ENCODE measurements at regions not wholly inside any gene's neighbourhood (a gene's known extent, or its start where the extent isn't known, plus 50 kb on each side); places are given as distances from the start of the nearest gene placed in this dataset.

- TF ChIP-seq, protein P1, sequence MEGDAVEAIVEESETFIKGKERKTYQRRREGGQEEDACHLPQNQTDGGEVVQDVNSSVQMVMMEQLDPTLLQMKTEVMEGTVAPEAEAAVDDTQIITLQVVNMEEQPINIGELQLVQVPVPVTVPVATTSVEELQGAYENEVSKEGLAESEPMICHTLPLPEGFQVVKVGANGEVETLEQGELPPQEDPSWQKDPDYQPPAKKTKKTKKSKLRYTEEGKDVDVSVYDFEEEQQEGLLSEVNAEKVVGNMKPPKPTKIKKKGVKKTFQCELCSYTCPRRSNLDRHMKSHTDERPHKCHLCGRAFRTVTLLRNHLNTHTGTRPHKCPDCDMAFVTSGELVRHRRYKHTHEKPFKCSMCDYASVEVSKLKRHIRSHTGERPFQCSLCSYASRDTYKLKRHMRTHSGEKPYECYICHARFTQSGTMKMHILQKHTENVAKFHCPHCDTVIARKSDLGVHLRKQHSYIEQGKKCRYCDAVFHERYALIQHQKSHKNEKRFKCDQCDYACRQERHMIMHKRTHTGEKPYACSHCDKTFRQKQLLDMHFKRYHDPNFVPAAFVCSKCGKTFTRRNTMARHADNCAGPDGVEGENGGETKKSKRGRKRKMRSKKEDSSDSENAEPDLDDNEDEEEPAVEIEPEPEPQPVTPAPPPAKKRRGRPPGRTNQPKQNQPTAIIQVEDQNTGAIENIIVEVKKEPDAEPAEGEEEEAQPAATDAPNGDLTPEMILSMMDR (IDR thresholded peaks at IDR 0.05; ENCODE audit: low read depth, low read length, missing control alignments), result no peak
- no peak overlapping the region for H3K4me3 ChIP-seq (ENCODE audit: low read depth, low read length)
- no peak for DNase-seq (ENCODE audit: low read depth)
Measured at GRCh38 chr2:16112251-16112971, 172.1 kb downstream of the MYCN start.

DNA sequence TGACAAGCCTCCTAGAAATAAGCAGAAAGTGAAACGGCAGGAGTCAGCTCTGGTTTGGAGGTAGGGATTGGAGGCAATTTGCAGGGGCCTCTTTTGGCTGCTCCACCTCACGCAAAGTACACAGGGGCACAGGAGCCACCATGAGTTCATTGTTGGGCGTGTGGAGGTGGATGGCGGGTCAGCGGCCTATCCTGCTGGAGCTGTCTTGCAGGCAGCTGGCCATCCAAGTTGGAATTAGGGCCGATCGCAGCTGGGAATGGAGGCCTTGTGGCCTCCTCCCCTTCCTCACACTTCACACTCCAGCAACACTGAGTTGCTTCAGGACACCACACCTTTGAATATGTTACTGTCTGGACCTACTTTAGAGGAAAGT, 171.5 kb downstream of the MYCN start:
- no peak for DNase-seq (ENCODE audit: low read depth)
- TF ChIP-seq, protein P1 (IDR thresholded peaks at IDR 0.05; ENCODE audit: low read depth, low read length, missing control alignments), result no peak
- H3K4me3 ChIP-seq (ENCODE audit: low read depth, low read length), result no peak overlapping the region

GRCh38 chr2:16109821-16110310, 169.5 kb downstream of the MYCN start:
- DNase-seq (ENCODE audit: low read depth), result no peak
- H3K4me3 ChIP-seq (ENCODE audit: low read depth, low read length), result no peak overlapping the region
- TF ChIP-seq, protein P1 (IDR thresholded peaks at IDR 0.05; ENCODE audit: low read depth, low read length, missing control alignments), result no peak

GRCh38 chr2:16109368-16109820, 169.0 kb downstream of the MYCN start:
- DNase-seq (ENCODE audit: low read depth), result no peak
- TF ChIP-seq, protein P1 (IDR thresholded peaks at IDR 0.05; ENCODE audit: low read depth, low read length, missing control alignments), result no peak
- no peak overlapping the region for H3K4me3 ChIP-seq (ENCODE audit: low read depth, low read length)

DNA sequence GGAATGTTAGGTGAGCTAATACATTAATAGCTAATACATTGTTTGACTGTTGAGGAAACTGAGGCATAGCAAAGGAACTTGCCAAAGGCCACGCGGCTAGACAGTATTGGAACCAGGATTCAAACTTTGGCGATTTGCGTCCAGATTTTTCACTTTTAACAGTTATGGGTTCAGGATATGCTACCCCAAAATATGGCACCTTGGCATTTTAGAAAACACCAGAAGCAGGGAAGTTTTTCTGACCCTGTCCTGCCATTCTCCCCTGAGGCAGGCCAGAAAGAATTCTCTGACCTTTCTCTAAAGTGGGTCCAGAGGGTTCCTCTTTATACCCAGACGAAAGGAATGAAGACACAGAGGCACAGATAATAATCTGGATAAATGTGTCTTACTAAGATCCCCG, 166.9 kb downstream of the MYCN start:
- DNase-seq (ENCODE audit: low read depth), result no peak
- no peak overlapping the region for H3K4me3 ChIP-seq (ENCODE audit: low read depth, low read length)
- TF ChIP-seq, protein P1 (IDR thresholded peaks at IDR 0.05; ENCODE audit: low read depth, low read length, missing control alignments), result no peak

- TF ChIP-seq, protein P1 (IDR thresholded peaks at IDR 0.05; ENCODE audit: low read depth, low read length, missing control alignments), result no peak
- DNase-seq (ENCODE audit: low read depth), result no peak
- H3K4me3 ChIP-seq (ENCODE audit: low read depth, low read length), result no peak overlapping the region
Measured at GRCh38 chr2:16106619-16107018, 166.3 kb downstream of the MYCN start.

Data from GM12864 (cell line).